ENCODE measurements at regions not wholly inside any gene's neighbourhood (a gene's known extent, or its start where the extent isn't known, plus 50 kb on each side); places are given as distances from the start of the nearest gene placed in this dataset.

DNA sequence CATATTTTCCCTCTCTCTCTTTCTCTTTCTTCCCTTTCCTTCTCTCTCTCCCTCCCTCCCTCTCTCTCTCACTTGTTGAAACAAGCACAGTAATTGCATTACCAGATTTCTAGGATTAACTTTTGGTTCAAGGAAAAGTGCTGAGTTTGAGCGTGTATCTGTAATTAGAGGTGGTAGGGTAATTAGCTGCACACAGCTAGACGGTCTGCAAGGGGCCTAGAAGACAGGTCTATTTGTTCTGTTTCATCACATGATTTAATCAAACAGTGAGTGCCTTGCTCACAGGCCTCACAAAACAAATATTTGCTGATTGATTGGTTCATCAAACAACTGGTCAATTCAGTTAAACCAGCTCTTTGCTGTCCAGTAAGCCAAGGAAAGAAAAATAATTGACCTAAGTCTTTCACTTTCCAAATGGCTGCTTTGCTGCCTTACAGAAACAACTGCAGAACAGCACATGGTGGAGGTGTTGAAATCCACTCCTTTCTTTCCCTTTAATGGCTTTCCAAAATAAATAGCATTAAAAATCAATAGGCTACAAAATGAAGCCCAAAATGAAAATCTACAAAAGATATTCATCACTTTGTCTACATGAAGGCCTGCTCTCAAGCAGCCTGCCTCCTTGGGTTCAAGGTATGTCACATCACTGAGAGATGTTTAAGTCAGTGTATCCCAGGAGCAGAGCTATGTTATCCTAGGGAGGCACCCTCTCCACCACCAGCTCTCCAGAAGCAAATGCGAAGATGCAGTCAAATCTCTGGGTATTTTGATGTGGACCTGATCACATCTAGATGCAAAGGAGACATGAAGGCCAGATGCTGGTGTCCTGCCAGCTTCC lies 264.4 kb upstream of the SIX2 start:
- Histone ChIP-seq H3K27me3 (ENCODE audit: control insufficient read depth, insufficient read depth, low read length) (no peaks in the 10 kb centered on the region), H3K4me3 (ENCODE audit: low read depth, low read length) (no peak overlapping the region), H3K36me3 (ENCODE audit: control insufficient read depth, insufficient read depth, low read length) (no peaks in the 10 kb centered on the region)
- no peak for TF ChIP-seq CTCF (IDR thresholded peaks at IDR 0.05; ENCODE audit: insufficient read depth, low read length, severe bottlenecking)
- FAIRE-seq (no peak), DNase-seq (ENCODE audit: low read depth) (no peak)

DNA sequence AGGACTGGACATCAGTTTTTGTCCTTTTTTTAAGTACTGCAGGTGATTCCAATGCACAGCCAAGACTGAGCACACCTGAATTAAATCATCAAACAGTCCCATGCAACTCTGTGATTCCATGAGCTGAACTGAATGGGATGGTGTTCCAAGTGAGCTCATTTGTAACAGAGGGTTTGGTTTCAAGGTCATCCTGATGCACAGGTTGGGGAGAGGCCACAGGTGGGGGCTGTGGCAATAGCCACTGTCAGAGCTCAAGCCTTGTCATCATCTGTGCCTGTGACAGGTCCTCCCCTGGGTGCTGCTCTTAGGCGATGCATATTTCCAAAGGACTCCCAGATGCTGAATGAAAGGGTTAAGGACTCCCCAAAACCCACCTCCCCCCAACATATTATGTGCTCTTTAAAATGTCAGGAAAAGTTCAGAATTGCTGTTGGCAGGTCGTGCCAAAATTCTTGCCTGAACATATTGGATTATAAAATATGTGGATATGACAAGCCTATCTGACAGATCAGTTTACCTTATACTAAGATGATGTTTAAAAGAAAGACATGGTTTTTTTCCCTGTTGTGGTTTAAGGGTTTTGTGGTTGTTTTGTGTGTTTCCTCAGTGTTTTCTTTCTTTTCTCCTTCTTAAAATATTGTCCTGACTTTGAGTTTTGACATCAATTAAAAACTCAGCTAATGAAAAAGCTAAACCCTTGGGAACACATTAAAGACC lies 263.5 kb upstream of the SIX2 start:
- no peak for DNase-seq (ENCODE audit: low read depth)
- H3K4me3 ChIP-seq (ENCODE audit: low read depth, low read length) = no peak overlapping the region
- H3K36me3 ChIP-seq (ENCODE audit: control insufficient read depth, insufficient read depth, low read length) = no peaks in the 10 kb centered on the region
- TF ChIP-seq CTCF (IDR thresholded peaks at IDR 0.05; ENCODE audit: insufficient read depth, low read length, severe bottlenecking) = no peak
- FAIRE-seq = peak; percentile 23
- no peaks in the 10 kb centered on the region for H3K27me3 ChIP-seq (ENCODE audit: control insufficient read depth, insufficient read depth, low read length)

DNA sequence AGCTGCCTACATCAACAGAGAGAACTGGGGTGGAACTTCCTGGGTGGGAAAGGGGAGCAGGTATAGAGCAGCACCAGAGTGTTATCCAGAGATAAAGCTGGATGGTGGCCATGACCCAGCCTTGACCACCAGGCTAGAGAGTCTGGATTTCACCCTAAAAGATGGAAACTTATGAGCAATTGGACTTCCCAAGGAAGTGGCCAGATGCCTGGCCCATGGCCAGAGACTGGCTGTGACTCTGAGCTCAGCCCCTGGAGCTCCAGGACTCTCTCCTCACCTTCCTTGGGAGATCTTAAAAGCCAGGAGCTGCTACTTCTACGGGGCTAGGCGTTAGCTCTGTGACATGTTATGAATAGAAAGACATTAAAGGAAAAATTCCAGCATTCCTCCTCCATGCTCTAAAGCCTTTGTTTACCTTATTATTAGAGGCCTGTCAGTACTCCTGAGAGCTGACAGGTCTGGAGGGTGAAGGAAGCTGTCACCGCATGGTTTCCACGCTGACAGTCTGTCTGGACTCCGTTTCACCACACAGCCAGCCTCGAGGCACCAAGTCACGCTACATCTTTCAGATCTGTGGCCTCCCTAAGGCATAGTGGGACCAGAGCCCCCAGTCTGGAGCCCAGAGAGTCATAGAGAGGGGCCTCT lies 260.0 kb upstream of the SIX2 start:
- Histone ChIP-seq H3K27me3 (ENCODE audit: control insufficient read depth, insufficient read depth, low read length) (no peaks in the 10 kb centered on the region), H3K4me3 (ENCODE audit: low read depth, low read length) (no peak overlapping the region), H3K36me3 (ENCODE audit: control insufficient read depth, insufficient read depth, low read length) (no peaks in the 10 kb centered on the region)
- no peak for FAIRE-seq
- DNase-seq (ENCODE audit: low read depth) = no peak
- no peak for TF ChIP-seq CTCF (IDR thresholded peaks at IDR 0.05; ENCODE audit: insufficient read depth, low read length, severe bottlenecking)

DNA sequence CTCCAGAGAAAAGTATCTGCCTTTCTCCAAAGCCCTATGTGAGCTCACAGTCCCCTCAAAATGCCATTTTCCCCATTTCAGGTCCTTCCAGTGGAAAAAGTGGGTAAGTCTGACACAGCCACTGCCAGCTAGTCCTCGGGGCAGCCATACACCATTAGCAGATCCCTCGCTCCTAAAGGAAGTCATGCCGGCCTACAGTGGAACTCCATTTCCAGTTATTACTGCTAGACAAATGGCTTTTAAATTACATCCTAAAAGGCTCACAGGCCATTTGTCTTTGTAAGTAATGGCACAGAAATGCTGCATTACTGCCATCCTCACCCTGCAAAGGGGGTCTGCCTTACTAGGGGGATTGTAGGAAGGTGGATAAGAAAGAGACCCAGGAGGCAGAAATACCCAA lies 259.4 kb upstream of the SIX2 start:
- TF ChIP-seq CTCF (IDR thresholded peaks at IDR 0.05; ENCODE audit: insufficient read depth, low read length, severe bottlenecking) = no peak
- DNase-seq (ENCODE audit: low read depth) (no peak), FAIRE-seq (no peak)
- Histone ChIP-seq H3K27me3 (ENCODE audit: control insufficient read depth, insufficient read depth, low read length) (no peaks in the 10 kb centered on the region), H3K4me3 (ENCODE audit: low read depth, low read length) (no peak overlapping the region), H3K36me3 (ENCODE audit: control insufficient read depth, insufficient read depth, low read length) (no peaks in the 10 kb centered on the region)

DNA sequence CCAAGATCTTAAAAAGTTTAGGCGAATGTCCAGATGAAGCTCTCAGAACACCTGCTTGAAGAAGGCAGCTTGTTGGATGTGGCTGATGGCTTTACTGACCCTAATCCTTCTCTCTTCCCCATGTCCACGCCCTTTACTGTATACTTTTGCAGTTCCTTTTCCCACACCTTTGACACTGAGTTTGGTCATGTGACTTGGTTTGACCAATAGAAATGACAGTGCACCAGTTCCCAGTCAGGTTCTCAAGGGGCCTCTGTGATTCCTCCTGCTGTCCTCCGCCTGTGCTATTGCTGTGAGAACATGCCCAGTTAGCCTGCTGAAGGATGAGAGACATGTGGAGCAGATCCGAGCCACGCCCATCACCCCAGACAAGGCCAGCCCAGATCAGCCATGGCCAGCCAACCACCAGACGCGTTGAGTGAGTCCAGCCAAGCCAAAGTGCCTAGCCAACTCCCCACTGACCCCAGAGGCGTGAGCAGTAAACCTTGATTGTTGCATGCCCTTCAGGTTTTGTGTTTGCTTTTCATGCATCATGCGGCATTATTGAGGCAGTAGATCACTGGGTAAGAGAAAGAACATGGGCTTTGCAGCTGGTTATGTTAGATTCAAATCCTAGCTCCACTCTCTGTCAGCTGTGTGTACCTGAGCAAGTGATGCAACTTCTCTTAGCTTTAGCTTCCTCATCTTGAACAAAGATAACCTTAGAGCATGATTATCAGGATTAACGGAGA lies 258.0 kb upstream of the SIX2 start:
- no peaks in the 10 kb centered on the region for H3K36me3 ChIP-seq (ENCODE audit: control insufficient read depth, insufficient read depth, low read length)
- H3K4me3 ChIP-seq (ENCODE audit: low read depth, low read length) = no peak overlapping the region
- DNase-seq (ENCODE audit: low read depth) (no peak), FAIRE-seq (peak; percentile 68)
- H3K27me3 ChIP-seq (ENCODE audit: control insufficient read depth, insufficient read depth, low read length) = no peaks in the 10 kb centered on the region
- TF ChIP-seq CTCF (IDR thresholded peaks at IDR 0.05; ENCODE audit: insufficient read depth, low read length, severe bottlenecking) = no peak
